Ovary (tissue), 7 donors: ENCODE measurements at regions not wholly inside any gene's neighbourhood (a gene's known extent, or its start where the extent isn't known, plus 50 kb on each side); places are given as distances from the start of the nearest gene placed in this dataset. TPM values are rescaled to one million over a fixed set of nuclear protein-coding genes. Genes with fewer than 3 reads are reported as not detected.

Source experiments
- DNase-seq, 5 donors: peaks; one replicate each; pipeline ENCODE4 v3.0.0-alpha.2; 2019 to 2020
- H3K27ac ChIP-seq, 2 donors: fragments of 200-600 bp; one replicate each; pipeline versions ENCODE4 v1.5.1 to v1.8.0; 2019 to 2022
- H3K27me3 ChIP-seq: fragments of 200-600 bp; one replicate; pipeline ENCODE4 v1.8.0; 2022
- H3K36me3 ChIP-seq: fragments of 200-600 bp; sonication (generic); one replicate; pipeline ENCODE4 v1.5.1; 2019
- H3K4me1 ChIP-seq: one replicate; pipeline ENCODE4 v1.8.1; 2013; ENCODE audit warnings: mild to moderate bottlenecking, moderate library complexity; ENCODE audit not compliant: insufficient read depth
- H3K4me3 ChIP-seq: fragments of 200-600 bp; sonication (generic); one replicate; pipeline ENCODE4 v1.5.1; 2017
- H3K9me3 ChIP-seq, 2 donors: fragments of 200-600 bp in 1 of 2; sonication (generic) in 1 of 2; one replicate each; pipeline versions ENCODE4 v1.5.1 to v1.8.1; 2013 to 2019; ENCODE audit warnings: mild to moderate bottlenecking in 1 of 2, moderate library complexity in 1 of 2
- CTCF ChIP-seq, 3 donors: fragments of 450-650 bp in 2 of 3; fragments of 200-600 bp in 1 of 3; IDR thresholded peaks; one replicate each; pipeline versions ENCODE4 v1.5.1 to v1.8.0; 2016 to 2022; ENCODE audit warnings: antibody characterized with exemption in 3 of 3, mild to moderate bottlenecking in 1 of 3
- EP300 ChIP-seq: sonication (generic); formaldehyde crosslinking; IDR thresholded peaks from one replicate; pipeline ENCODE4 v1.6.1; 2017; ENCODE audit warnings: antibody characterized with exemption
- POLR2A ChIP-seq: fragments of 450-650 bp; IDR thresholded peaks from one replicate; pipeline ENCODE4 v1.6.1; 2017; ENCODE audit warnings: antibody characterized with exemption, mild to moderate bottlenecking, moderate library complexity
- WGBS, 3 donors: extraction: QIAGEN DNeasy Blood & Tissue Kit in 1 of 3; methylation state at CpG; one replicate each; pipeline versions ENCODE4 v1.1.5 to v1.1.7; 2013 to 2017; 5-methylcytosine and 5-hydroxymethylcytosine counted together
- intact Hi-C, 4 donors: fragments of 100-400 bp; cut with DNase I; formaldehyde crosslinking; loops; one replicate each; pipeline versions ENCODE4 v1.11.0 to v1.15.1; 2022 to 2023
- small RNA-seq: library from RNA; depleted of rRNA; stranded (forward); fragments of <200 nt; gene quantifications from one replicate; pipeline ENCODE3, GENCODE V24; 2016
- donor health status: DM: no; HTN: no; CAD: no; lungs with moderate emphysema.
- donor health status: DM: no; HTN: no; CAD: no.
- donor health status: Bipolar disorder and iron deficiency.
- donor health status: DM: no; HTN: no; CAD: no.
- donor health status: DM: yes; HTN: yes; CAD: no.

GRCh38 chr11:109371444-109372176, 50.4 kb upstream of the C11orf87 start:
- Histone ChIP-seq H3K4me3 (no peak overlapping the region), H3K36me3 (no peaks in the 10 kb centered on the region), H3K4me1 (no peaks in the 10 kb centered on the region), H3K27ac (no peak overlapping the region), H3K27me3 (no peaks in the 10 kb centered on the region), H3K9me3 (no peaks in the 10 kb centered on the region)
- no peak for TF ChIP-seq POLR2A
- no peak for TF ChIP-seq CTCF (IDR thresholded peaks at IDR 0.05)
- TF ChIP-seq EP300, result no peak
- WGBS, 3 donors, result 51 to 58% (median 52%) methylated on average over 2 of the region's 2 CpGs
- intact Hi-C loops, result no loop called here
- DNase-seq, result no peak

Small RNA genes lying in the stretch of these regions (small RNA-seq; reads per million reads assigned to genes)
- gene RF00157, result not detected
- not detected for gene RNA5SP349
- gene RNU6-654P, result not detected
